ENCODE measurements at regions not wholly inside any gene's neighbourhood (a gene's known extent, or its start where the extent isn't known, plus 50 kb on each side); places are given as distances from the start of the nearest gene placed in this dataset.

GRCh38 chr3:117595615-117596014 lies 886.0 kb downstream of the TUSC7 start:
- Histone ChIP-seq H3K27me3 (ENCODE audit: insufficient read depth, low read length, poor library complexity) (no peaks in the 10 kb centered on the region), H3K9me3 (ENCODE audit: insufficient read depth, low read length, severe bottlenecking) (no peaks in the 10 kb centered on the region), H3K79me2 (ENCODE audit: insufficient read depth, low read length) (no peaks in the 10 kb centered on the region), H3K4me2 (ENCODE audit: insufficient read depth, low read length) (no peak overlapping the region), H3K4me1 (ENCODE audit: insufficient read depth, low read length) (no peaks in the 10 kb centered on the region), H3K36me3 (ENCODE audit: insufficient read depth, low read length) (no peaks in the 10 kb centered on the region), H4K20me1 (ENCODE audit: insufficient read depth, low read length) (no peaks in the 10 kb centered on the region), H3K27ac (ENCODE audit: low read length) (no peak overlapping the region), H3K9ac (ENCODE audit: low read depth, low read length) (no peak overlapping the region), H2AFZ (ENCODE audit: low read depth, low read length) (no peak overlapping the region), H3K4me3 (ENCODE audit: low read depth in 1 of 2, low read length in 2 of 2) (no peak overlapping the region)
- TF ChIP-seq EZH2 (IDR thresholded peaks at IDR 0.05; ENCODE audit: borderline replicate concordance, low read depth, low read length, severe bottlenecking) (no peak), CTCF (IDR thresholded peaks at IDR 0.05; ENCODE audit: borderline replicate concordance, extremely low read depth, low read length, poor library complexity, severe bottlenecking) (no peak)
- DNase-seq (no peak), ATAC-seq (ENCODE audit: insufficient read depth, low read depth) (no peak)

GRCh38 chr3:117596503-117596902 lies 886.9 kb downstream of the TUSC7 start:
- H3K4me3 ChIP-seq (ENCODE audit: low read depth in 1 of 2, low read length in 2 of 2) = no peak overlapping the region
- ATAC-seq (ENCODE audit: insufficient read depth, low read depth) (no peak), DNase-seq (no peak)
- no peaks in the 10 kb centered on the region for H3K4me1 ChIP-seq (ENCODE audit: insufficient read depth, low read length)
- no peak overlapping the region for H3K4me2 ChIP-seq (ENCODE audit: insufficient read depth, low read length)
- H2AFZ ChIP-seq (ENCODE audit: low read depth, low read length) = no peak overlapping the region
- no peaks in the 10 kb centered on the region for H3K79me2 ChIP-seq (ENCODE audit: insufficient read depth, low read length)
- TF ChIP-seq CTCF (IDR thresholded peaks at IDR 0.05; ENCODE audit: borderline replicate concordance, extremely low read depth, low read length, poor library complexity, severe bottlenecking) (no peak), EZH2 (IDR thresholded peaks at IDR 0.05; ENCODE audit: borderline replicate concordance, low read depth, low read length, severe bottlenecking) (no peak)
- H4K20me1 ChIP-seq (ENCODE audit: insufficient read depth, low read length) = no peaks in the 10 kb centered on the region
- H3K36me3 ChIP-seq (ENCODE audit: insufficient read depth, low read length) = no peaks in the 10 kb centered on the region
- H3K27ac ChIP-seq (ENCODE audit: low read length) = no peak overlapping the region
- no peaks in the 10 kb centered on the region for H3K27me3 ChIP-seq (ENCODE audit: insufficient read depth, low read length, poor library complexity)
- H3K9ac ChIP-seq (ENCODE audit: low read depth, low read length) = no peak overlapping the region
- H3K9me3 ChIP-seq (ENCODE audit: insufficient read depth, low read length, severe bottlenecking) = no peaks in the 10 kb centered on the region

- no peaks in the 10 kb centered on the region for H3K4me1 ChIP-seq (ENCODE audit: insufficient read depth, low read length)
- DNase-seq (no peak), ATAC-seq (ENCODE audit: insufficient read depth, low read depth) (no peak)
- no peak overlapping the region for H2AFZ ChIP-seq (ENCODE audit: low read depth, low read length)
- no peaks in the 10 kb centered on the region for H3K79me2 ChIP-seq (ENCODE audit: insufficient read depth, low read length)
- H3K4me2 ChIP-seq (ENCODE audit: insufficient read depth, low read length) = no peak overlapping the region
- H3K27ac ChIP-seq (ENCODE audit: low read length) = no peak overlapping the region
- no peaks in the 10 kb centered on the region for H3K9me3 ChIP-seq (ENCODE audit: insufficient read depth, low read length, severe bottlenecking)
- no peaks in the 10 kb centered on the region for H3K36me3 ChIP-seq (ENCODE audit: insufficient read depth, low read length)
- TF ChIP-seq CTCF (IDR thresholded peaks at IDR 0.05; ENCODE audit: borderline replicate concordance, extremely low read depth, low read length, poor library complexity, severe bottlenecking) = no peak
- TF ChIP-seq EZH2 (IDR thresholded peaks at IDR 0.05; ENCODE audit: borderline replicate concordance, low read depth, low read length, severe bottlenecking) = no peak
- no peaks in the 10 kb centered on the region for H3K27me3 ChIP-seq (ENCODE audit: insufficient read depth, low read length, poor library complexity)
- H3K9ac ChIP-seq (ENCODE audit: low read depth, low read length) = no peak overlapping the region
- no peaks in the 10 kb centered on the region for H4K20me1 ChIP-seq (ENCODE audit: insufficient read depth, low read length)
- H3K4me3 ChIP-seq (ENCODE audit: low read depth in 1 of 2, low read length in 2 of 2) = no peak overlapping the region
Observed at GRCh38 chr3:117597865-117598264, 888.3 kb downstream of the TUSC7 start.

- Histone ChIP-seq H2AFZ (ENCODE audit: low read depth, low read length) (no peak overlapping the region), H3K36me3 (ENCODE audit: insufficient read depth, low read length) (no peaks in the 10 kb centered on the region), H3K4me3 (ENCODE audit: low read depth in 1 of 2, low read length in 2 of 2) (no peak overlapping the region), H3K27me3 (ENCODE audit: insufficient read depth, low read length, poor library complexity) (no peaks in the 10 kb centered on the region), H3K27ac (ENCODE audit: low read length) (no peak overlapping the region), H3K9ac (ENCODE audit: low read depth, low read length) (no peak overlapping the region), H3K4me2 (ENCODE audit: insufficient read depth, low read length) (no peak overlapping the region), H3K9me3 (ENCODE audit: insufficient read depth, low read length, severe bottlenecking) (no peaks in the 10 kb centered on the region), H4K20me1 (ENCODE audit: insufficient read depth, low read length) (no peaks in the 10 kb centered on the region), H3K79me2 (ENCODE audit: insufficient read depth, low read length) (no peaks in the 10 kb centered on the region), H3K4me1 (ENCODE audit: insufficient read depth, low read length) (peaks cover 8% of the 10 kb centered on the region; the same call in 1 of the 2 replicates)
- TF ChIP-seq CTCF (IDR thresholded peaks at IDR 0.05; ENCODE audit: borderline replicate concordance, extremely low read depth, low read length, poor library complexity, severe bottlenecking) (no peak), EZH2 (IDR thresholded peaks at IDR 0.05; ENCODE audit: borderline replicate concordance, low read depth, low read length, severe bottlenecking) (no peak)
- DNase-seq (no peak), ATAC-seq (ENCODE audit: insufficient read depth, low read depth) (no peak)
Observed at GRCh38 chr3:117600112-117600511, 890.5 kb downstream of the TUSC7 start.
